ENCODE measurements at regions not wholly inside any gene's neighbourhood (a gene's known extent, or its start where the extent isn't known, plus 50 kb on each side); places are given as distances from the start of the nearest gene placed in this dataset.

- no peak for DNase-seq
These were observed 890.8 kb downstream of the NLGN4Y start for GRCh38 chrY:15415165-15415564.

GRCh38 chrY:15418613-15419012 is 894.3 kb downstream of the NLGN4Y start:
- no peak for DNase-seq

DNA sequence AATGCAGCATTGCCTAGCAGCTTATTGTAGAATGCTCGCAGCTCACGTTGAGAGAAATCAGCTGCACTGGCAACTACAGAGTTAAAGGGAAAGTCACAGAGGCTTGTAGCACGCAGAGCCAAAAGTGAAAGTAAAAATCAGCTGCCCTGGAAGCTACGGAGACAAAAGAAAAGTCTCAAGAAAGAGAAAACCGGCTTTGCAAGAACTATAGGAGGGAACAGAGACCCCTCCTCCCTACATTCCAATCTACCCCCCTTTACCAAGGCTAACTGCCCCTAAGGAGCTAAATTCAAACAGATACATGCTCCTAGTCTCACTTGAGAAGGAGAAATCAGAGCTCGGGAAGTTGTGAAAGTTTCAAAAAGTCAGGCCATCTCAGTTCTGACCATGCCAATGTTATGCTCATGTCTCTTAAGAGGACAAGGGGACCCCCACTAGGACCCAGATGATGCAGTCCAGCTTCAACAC is 900.4 kb downstream of the NLGN4Y start:
- peak; percentile 3 to 10 for DNase-seq

GRCh38 chrY:15440021-15440695 is 915.8 kb downstream of the NLGN4Y start:
- no peak for DNase-seq

GRCh38 chrY:15440696-15441408 is 916.5 kb downstream of the NLGN4Y start:
- no peak for DNase-seq

DNA sequence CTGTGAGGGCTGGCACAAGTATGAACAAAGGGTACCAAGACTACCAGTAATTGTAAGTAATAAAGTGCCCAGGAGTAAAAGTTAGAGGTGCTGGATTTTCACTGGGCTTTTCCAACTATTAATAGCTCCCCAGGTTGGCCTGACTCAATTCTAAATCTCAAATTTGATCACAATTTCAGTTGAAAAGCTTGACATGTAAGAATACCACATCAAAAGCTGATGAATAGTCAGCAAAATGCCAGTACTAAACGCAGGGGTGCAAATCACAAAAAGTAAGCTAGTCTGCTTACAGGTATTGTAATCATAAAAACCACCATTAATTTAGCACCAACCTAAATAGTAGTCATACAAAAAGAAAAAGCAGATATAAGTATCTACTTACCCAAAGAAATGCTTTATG is 917.5 kb downstream of the NLGN4Y start:
- DNase-seq: no peak

DNA sequence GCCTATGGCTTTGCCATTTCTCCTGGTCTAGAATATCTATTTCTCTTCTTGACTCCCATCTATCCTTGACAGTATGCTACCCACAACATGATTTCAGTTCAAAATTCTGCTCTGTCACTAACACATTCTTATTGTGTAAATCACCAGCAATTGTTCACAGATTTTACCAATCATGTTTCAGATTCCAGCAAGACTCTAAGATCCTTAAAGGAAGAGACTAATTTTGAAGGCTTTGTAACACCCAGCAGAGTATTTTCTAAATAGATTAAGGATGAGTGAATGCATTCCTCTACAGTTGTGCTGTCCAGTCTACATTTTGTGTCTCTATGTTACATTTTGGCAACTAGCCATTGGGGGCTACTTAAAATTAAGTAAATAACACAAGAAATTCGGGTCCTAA is 921.5 kb downstream of the NLGN4Y start:
- no peak for DNase-seq

GRCh38 chrY:15446861-15447260 is 922.5 kb downstream of the NLGN4Y start:
- no peak for DNase-seq

DNA sequence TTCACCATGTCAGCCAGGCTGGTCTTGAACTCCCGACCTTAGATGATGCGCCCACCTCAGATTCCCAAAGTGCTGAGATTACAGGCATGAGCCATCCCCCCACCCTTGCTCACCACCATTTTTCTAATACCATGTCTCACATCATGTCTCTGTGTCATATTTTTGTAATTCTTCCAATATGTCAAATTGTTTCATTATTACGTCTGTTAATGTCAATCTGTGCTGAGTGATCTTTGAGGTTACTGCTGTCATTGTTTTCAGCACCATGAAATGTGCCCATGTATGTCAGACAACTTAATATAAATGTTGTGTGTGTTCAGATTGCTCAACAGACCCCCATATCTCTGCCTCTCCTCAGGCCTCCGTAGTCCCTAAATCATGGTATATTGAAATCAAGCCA is 923.6 kb downstream of the NLGN4Y start:
- DNase-seq: no peak

GRCh38 chrY:15455133-15455937 is 931.0 kb downstream of the NLGN4Y start:
- DNase-seq: no peak

- peak in 1 of 2 donors; percentile 2 for DNase-seq
These were observed 931.7 kb downstream of the NLGN4Y start for GRCh38 chrY:15455980-15456469.

DNA sequence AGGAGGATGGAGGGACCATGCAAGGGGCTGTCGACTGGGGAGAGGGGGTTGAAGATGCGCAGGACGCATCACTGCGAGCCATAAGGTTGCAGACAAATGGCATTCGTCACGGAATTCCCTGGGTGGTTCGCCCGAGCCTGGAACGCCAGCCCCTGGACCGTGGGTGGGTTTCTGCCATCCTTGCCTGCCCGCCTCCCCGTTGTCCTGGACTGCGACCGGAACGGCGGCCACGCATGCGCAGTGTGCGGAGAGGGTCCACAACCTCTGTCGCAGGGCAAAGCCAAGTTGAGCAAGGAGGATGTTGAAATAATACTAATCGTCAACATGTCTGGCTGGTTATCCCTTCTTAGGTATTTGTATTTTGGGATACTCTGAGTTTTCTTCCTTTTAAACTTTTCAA is 932.2 kb downstream of the NLGN4Y start:
- no peak for DNase-seq

DNA sequence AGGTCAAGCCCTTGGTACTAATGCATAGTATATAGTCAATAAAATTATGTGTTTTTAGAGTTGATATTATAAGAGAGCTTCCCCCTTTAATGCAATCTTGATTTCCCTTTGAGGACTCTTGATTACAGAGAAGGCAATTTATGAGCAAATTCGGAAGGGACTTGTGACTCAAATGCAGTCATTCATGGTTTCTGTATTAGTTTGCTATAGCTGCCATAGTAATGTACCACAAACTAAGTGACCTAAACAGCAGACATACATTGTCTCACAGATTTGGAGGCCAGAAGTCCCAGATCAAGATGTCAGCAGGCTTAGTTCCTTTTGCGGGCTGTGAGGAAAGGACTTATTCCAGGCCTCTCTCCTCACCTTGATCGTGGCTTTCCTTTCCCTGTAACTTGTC is 933.4 kb downstream of the NLGN4Y start:
- no peak for DNase-seq

- DNase-seq: no peak
These were observed 934.1 kb downstream of the NLGN4Y start for GRCh38 chrY:15458426-15458825.

- DNase-seq: no peak
These were observed 941.6 kb downstream of the NLGN4Y start for GRCh38 chrY:15465880-15466279.

- DNase-seq: no peak
These were observed 942.6 kb downstream of the NLGN4Y start for GRCh38 chrY:15466891-15467290.

DNA sequence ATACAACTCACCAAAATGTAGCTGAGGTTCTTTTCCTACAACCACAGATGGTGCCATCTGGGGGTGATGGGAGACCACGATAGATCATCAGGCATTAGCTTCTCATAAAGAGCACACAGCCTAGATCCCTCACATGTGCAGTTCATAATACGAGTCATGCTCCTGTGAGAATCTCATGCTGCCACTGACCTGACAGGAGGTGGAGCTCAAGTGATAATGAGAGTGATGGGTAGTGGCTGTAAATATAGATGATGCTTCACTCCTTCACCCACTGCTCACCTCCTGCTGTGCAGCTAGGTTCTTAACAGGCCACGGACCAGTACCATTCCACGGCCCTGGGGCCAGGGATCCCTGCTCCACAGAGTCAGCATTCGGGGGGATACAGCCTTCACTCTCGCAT is 943.8 kb downstream of the NLGN4Y start:
- DNase-seq: no peak

DNA sequence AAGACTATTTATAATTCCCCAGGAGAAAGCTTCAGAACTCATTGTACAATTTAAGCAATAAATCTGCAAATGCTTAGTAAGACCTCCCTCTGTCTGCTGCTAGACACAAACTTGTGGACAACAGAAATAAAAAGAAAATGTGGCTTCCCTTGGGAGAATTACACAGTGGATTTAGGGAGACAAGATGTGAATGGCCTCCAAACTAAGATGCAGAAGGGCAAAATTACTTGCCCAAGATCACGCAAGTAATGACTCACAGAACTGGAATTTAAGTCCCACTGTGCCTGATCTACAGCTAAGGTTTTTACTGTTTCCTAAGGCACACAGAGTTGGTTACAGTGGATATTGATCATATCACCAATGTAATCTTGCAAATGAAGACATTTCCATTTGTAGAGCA is 947.0 kb downstream of the NLGN4Y start:
- no peak for DNase-seq

DNA sequence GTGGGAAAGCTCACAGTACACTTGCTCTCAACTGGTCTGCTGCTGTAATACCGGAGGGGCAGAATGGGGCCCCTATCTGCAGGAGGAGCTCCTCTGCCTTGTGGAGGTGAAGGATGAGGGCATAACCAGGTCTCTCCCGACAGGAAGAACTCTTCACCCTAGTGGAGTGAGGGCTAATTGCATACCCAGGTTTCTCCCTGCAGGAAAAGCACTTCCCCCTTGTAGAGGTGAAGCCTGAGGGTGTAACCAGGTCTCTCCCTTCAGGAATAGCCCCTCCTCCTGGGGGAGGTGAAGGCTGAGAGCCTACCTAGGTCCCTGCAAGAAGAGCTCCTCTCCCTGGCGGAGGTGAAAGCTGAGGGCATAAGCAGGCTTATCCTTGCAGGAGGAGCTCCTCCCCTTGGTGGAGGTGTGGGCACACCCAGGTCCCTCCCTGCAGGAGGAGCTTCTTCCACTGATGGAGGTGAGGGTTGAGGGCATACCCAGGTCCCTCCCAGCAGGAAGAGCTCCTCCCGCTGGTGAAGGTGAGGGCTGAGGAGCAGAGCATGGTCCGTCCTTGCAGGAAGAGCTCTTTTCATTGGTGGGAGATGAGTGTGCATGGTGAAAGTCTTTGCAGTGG is 954.1 kb downstream of the NLGN4Y start:
- DNase-seq: no peak

DNA sequence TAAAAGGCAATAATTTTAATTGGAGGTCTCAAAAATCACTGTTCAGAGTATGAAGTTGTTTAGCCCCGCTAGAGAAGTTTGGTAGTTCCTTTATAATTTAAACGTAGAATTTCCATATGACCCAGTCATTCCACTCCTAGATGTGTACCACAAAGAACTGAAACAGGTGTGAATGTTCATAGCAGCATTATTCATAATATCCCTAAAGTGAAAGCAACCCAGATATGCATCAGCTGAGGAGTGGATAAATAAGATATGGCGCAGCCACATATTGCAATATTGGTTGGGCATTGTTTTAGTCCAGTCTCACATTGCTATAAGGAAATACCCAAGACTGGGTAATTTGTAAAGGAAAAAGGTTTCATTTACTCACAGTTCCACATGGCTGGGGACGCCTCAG is 976.2 kb downstream of the NLGN4Y start:
- no peak for DNase-seq

- no peak for DNase-seq
These were observed 976.9 kb downstream of the NLGN4Y start for GRCh38 chrY:15501181-15501580.

- DNase-seq: no peak
These were observed 986.0 kb downstream of the NLGN4Y start for GRCh38 chrY:15510288-15510687.

DNA sequence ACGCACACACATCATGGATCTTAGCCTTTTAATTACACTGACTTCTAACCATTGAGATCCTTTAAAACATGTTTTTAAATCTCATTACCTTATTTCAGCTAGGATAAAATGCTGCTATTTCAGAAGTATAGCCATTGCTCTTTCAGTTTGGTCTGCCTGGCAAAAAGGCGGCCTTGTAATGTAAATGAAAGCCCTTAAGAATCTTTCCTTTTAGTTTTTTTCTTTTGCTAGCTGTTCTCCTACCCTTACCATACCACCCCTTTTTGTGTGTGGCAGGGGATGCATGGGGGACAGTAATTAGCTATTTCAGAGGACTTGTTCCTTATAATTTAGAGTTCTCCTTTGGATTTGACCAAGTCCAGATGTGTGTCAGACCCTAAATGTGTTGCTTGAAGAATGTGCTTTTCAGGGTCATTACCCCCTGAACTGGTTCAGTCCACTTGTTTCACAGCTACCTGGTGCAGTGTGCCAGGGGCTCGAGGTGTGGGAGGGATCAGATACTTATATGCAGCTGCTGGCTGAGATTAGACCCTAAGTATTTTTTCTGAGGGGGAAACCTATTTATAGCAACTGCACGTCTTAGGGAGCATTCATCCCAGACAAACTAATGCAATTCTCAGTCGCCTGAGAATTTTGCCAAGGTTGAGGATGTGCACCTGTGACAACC is 986.8 kb downstream of the NLGN4Y start:
- no peak for DNase-seq

All from inflammatory macrophage treated with lipopolysaccharide for 1 hour (primary cell).